WTC11 (cell line): ENCODE measurements at regions not wholly inside any gene's neighbourhood (a gene's known extent, or its start where the extent isn't known, plus 50 kb on each side); places are given as distances from the start of the nearest gene placed in this dataset.

Source experiments
- AFF4 ChIP-seq: sonication (generic); formaldehyde crosslinking; IDR thresholded peaks from 2 replicates; pipeline ENCODE4 v1.8.1; 2023; ENCODE audit warnings: mild to moderate bottlenecking, missing genetic modification reagents, borderline replicate concordance
- CTCF ChIP-seq: fragments of 200-600 bp; IDR thresholded peaks from 2 replicates; pipeline ENCODE4 v1.8.0; 2022; ENCODE audit warnings: antibody characterized with exemption
- ESRRA ChIP-seq: sonication (generic); formaldehyde crosslinking; IDR thresholded peaks from 2 replicates; pipeline ENCODE4 v1.8.1; 2022; ENCODE audit warnings: mild to moderate bottlenecking, missing genetic modification reagents, borderline replicate concordance
- HMGXB4 ChIP-seq: sonication (generic); formaldehyde crosslinking; IDR thresholded peaks from 2 replicates; pipeline ENCODE4 v1.8.1; 2023; ENCODE audit warnings: mild to moderate bottlenecking, moderate library complexity, missing genetic modification reagents
- JUN ChIP-seq: sonication (generic); formaldehyde crosslinking; IDR thresholded peaks from 2 replicates; pipeline ENCODE4 v1.8.0; 2023; ENCODE audit warnings: mild to moderate bottlenecking, missing genetic modification reagents
- NFE2L1 ChIP-seq: sonication (generic); formaldehyde crosslinking; IDR thresholded peaks from 2 replicates; pipeline ENCODE4 v1.8.1; 2023; ENCODE audit warnings: missing genetic modification reagents
- ZBTB21 ChIP-seq: sonication (generic); formaldehyde crosslinking; IDR thresholded peaks from 2 replicates; pipeline ENCODE4 v1.8.1; 2023; ENCODE audit warnings: mild to moderate bottlenecking, missing genetic modification reagents, borderline replicate concordance

GRCh38 chr9:75447281-75447680, 359.0 kb downstream of the OSTF1 start:
- no peak for TF ChIP-seq HMGXB4 (CRISPR knock-in tag)
- no peak for TF ChIP-seq NFE2L1 (CRISPR knock-in tag)
- no peak for TF ChIP-seq ESRRA (CRISPR knock-in tag)
- TF ChIP-seq ZBTB21 (CRISPR knock-in tag): no peak
- no peak for TF ChIP-seq JUN
- no peak for TF ChIP-seq CTCF
- no peak for TF ChIP-seq AFF4 (CRISPR knock-in tag)
